C4-2B (cell line): ENCODE measurements at regions not wholly inside any gene's neighbourhood (a gene's known extent, or its start where the extent isn't known, plus 50 kb on each side); places are given as distances from the start of the nearest gene placed in this dataset.

Experiments used
- ZFX ChIP-seq: fragments of 450-650 bp; IDR thresholded peaks from 2 replicates; pipeline ENCODE4 v1.6.1; 2017
- TF ChIP-seq, protein P1 (sequence below): fragments of 450-650 bp; conservative IDR thresholded peaks from 2 replicates; pipeline ENCODE4 v1.5.1; 2017; ENCODE audit warnings: mild to moderate bottlenecking

GRCh38 chr4:176438401-176438800 is 118.6 kb downstream of the SPCS3 start:
- TF ChIP-seq, protein P1, sequence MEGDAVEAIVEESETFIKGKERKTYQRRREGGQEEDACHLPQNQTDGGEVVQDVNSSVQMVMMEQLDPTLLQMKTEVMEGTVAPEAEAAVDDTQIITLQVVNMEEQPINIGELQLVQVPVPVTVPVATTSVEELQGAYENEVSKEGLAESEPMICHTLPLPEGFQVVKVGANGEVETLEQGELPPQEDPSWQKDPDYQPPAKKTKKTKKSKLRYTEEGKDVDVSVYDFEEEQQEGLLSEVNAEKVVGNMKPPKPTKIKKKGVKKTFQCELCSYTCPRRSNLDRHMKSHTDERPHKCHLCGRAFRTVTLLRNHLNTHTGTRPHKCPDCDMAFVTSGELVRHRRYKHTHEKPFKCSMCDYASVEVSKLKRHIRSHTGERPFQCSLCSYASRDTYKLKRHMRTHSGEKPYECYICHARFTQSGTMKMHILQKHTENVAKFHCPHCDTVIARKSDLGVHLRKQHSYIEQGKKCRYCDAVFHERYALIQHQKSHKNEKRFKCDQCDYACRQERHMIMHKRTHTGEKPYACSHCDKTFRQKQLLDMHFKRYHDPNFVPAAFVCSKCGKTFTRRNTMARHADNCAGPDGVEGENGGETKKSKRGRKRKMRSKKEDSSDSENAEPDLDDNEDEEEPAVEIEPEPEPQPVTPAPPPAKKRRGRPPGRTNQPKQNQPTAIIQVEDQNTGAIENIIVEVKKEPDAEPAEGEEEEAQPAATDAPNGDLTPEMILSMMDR, result no peak
- no peak for TF ChIP-seq ZFX
